ENCODE measurements at regions not wholly inside any gene's neighbourhood (a gene's known extent, or its start where the extent isn't known, plus 50 kb on each side); places are given as distances from the start of the nearest gene placed in this dataset.

GRCh38 chr3:125681146-125681545 is 85.8 kb upstream of the OSBPL11 start:
- TF ChIP-seq CTCF (IDR thresholded peaks at IDR 0.05): no peak
- TF ChIP-seq POLR2A (IDR thresholded peaks at IDR 0.05): no peak
